ENCODE measurements at regions not wholly inside any gene's neighbourhood (a gene's known extent, or its start where the extent isn't known, plus 50 kb on each side); places are given as distances from the start of the nearest gene placed in this dataset.

- TF ChIP-seq CTCF (conservative IDR thresholded peaks at IDR 0.05; ENCODE audit: low read length) (no peak), EZH2phosphoT487 (IDR thresholded peaks at IDR 0.05; ENCODE audit: borderline replicate concordance, low read depth, low read length) (no peak)
Measured at GRCh38 chr3:190747571-190747970, 114.9 kb downstream of the GMNC start.

All from OCI-LY7 (cell line).